GM12878 (cell line): ENCODE measurements at regions not wholly inside any gene's neighbourhood (a gene's known extent, or its start where the extent isn't known, plus 50 kb on each side); places are given as distances from the start of the nearest gene placed in this dataset.

Source experiments
- CHD4 ChIP-seq: fragments of 200-600 bp; sonication (generic); IDR thresholded peaks from 2 replicates; pipeline ENCODE4 v1.6.1; 2016; ENCODE audit warnings: mild to moderate bottlenecking
- FOS ChIP-seq: IDR thresholded peaks from 3 replicates; pipeline ENCODE4 v1.6.1; 2011; ENCODE audit warnings: borderline replicate concordance; ENCODE audit not compliant: insufficient read length; ENCODE audit errors: extremely low read depth
- HDAC2 ChIP-seq: fragments of 200-600 bp; sonication (generic); IDR thresholded peaks from 2 replicates; pipeline ENCODE4 v1.6.1; 2017
- TF ChIP-seq, protein P1 (sequence below), 3 experiments: IDR thresholded peaks in 2 of 3; conservative IDR thresholded peaks in 1 of 3; 2 replicates each; pipeline ENCODE4 v1.5.1; 2011; ENCODE audit warnings: low read depth in 3 of 3, low read length in 3 of 3, mild to moderate bottlenecking in 3 of 3, control low read depth in 2 of 3, moderate library complexity in 2 of 3, inconsistent platforms in 1 of 3, mixed read lengths in 1 of 3; ENCODE audit not compliant: control insufficient read depth in 2 of 3, insufficient read depth in 1 of 3; ENCODE audit errors: extremely low read depth in 1 of 3

DNA sequence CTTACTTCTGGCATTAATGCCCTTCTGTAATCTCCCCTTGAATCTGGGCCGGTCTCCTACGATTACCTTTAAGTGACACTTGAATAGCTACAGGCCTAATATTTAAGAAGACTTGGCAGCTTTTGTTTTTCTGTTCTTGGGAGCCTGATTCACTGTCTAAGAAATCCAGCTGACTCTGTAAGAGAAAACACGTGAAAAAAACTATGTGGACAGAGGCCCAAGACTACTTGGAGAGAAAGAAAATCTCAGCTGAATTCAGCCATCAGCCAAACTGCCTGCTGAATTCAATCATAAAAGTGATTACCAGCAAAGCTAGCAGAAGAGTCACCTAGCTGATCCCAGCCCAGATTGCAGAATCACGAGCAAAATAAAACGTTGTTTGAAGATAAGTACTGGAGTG is 521.2 kb downstream of the MID1IP1 start:
- TF ChIP-seq CHD4 (no peak), HDAC2 (no peak), FOS (no peak)
- TF ChIP-seq, protein P1, sequence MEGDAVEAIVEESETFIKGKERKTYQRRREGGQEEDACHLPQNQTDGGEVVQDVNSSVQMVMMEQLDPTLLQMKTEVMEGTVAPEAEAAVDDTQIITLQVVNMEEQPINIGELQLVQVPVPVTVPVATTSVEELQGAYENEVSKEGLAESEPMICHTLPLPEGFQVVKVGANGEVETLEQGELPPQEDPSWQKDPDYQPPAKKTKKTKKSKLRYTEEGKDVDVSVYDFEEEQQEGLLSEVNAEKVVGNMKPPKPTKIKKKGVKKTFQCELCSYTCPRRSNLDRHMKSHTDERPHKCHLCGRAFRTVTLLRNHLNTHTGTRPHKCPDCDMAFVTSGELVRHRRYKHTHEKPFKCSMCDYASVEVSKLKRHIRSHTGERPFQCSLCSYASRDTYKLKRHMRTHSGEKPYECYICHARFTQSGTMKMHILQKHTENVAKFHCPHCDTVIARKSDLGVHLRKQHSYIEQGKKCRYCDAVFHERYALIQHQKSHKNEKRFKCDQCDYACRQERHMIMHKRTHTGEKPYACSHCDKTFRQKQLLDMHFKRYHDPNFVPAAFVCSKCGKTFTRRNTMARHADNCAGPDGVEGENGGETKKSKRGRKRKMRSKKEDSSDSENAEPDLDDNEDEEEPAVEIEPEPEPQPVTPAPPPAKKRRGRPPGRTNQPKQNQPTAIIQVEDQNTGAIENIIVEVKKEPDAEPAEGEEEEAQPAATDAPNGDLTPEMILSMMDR (IDR thresholded peaks at IDR 0.05 in 2 of 3, conservative IDR thresholded peaks at IDR 0.05 in 1 of 3; ENCODE audit: control insufficient read depth in 2 of 3, extremely low read depth in 1 of 3, insufficient read depth in 1 of 3, low read depth in 3 of 3, low read length in 3 of 3): no peak
